GM23338 (cell line): ENCODE measurements at regions not wholly inside any gene's neighbourhood (a gene's known extent, or its start where the extent isn't known, plus 50 kb on each side); places are given as distances from the start of the nearest gene placed in this dataset.

Experiments used
- ATAC-seq: fragments of 200-7000 bp; cut with Tn5 transposase; 3 replicates; pipeline ENCODE4 v1.9.1; 2020
- DNase-seq: peaks from one replicate; pipeline ENCODE4 v3.0.0-alpha.2; 2015; ENCODE audit warnings: low spot score
- H2AFZ ChIP-seq: fragments of 200-600 bp; sonication (generic); 2 replicates; pipeline ENCODE4 v1.8.0; 2016; ENCODE audit warnings: antibody characterized with exemption, mild to moderate bottlenecking, moderate library complexity
- H3F3A ChIP-seq: fragments of 200-600 bp; sonication (generic); replicated peaks from 2 replicates; pipeline ENCODE4 v1.8.0; 2017; ENCODE audit warnings: antibody characterized with exemption, mixed run types, low read depth
- H3K27ac ChIP-seq: fragments of 200-600 bp; sonication (generic); 2 replicates; pipeline ENCODE4 v1.6.1; 2016; ENCODE audit warnings: low read depth
- H3K27me3 ChIP-seq: fragments of 200-600 bp; sonication (generic); 2 replicates; pipeline ENCODE4 v1.8.0; 2016; ENCODE audit warnings: mild to moderate bottlenecking, mixed run types, moderate library complexity; ENCODE audit not compliant: insufficient read depth
- H3K36me3 ChIP-seq: fragments of 200-600 bp; sonication (generic); 2 replicates; pipeline ENCODE4 v1.8.0; 2016; ENCODE audit warnings: mild to moderate bottlenecking; ENCODE audit not compliant: insufficient read depth
- H3K4me1 ChIP-seq: fragments of 200-600 bp; sonication (generic); 2 replicates; pipeline ENCODE4 v1.8.0; 2016; ENCODE audit warnings: mild to moderate bottlenecking, moderate library complexity; ENCODE audit not compliant: insufficient read depth
- H3K4me2 ChIP-seq: fragments of 200-600 bp; sonication (generic); 2 replicates; pipeline ENCODE4 v1.7.1; 2017; ENCODE audit warnings: mixed run types
- H3K4me3 ChIP-seq: fragments of 200-600 bp; sonication (generic); 2 replicates; pipeline ENCODE4 v1.6.1; 2016; ENCODE audit warnings: mixed run types
- H3K79me2 ChIP-seq: fragments of 200-600 bp; sonication (generic); replicated peaks from 2 replicates; pipeline ENCODE4 v1.8.0; 2017; ENCODE audit warnings: mild to moderate bottlenecking; ENCODE audit not compliant: insufficient read depth
- H3K9me2 ChIP-seq: fragments of 200-600 bp; sonication (generic); 2 replicates; pipeline ENCODE4 v1.8.0; 2017; ENCODE audit not compliant: insufficient read depth
- H4K20me1 ChIP-seq: fragments of 200-600 bp; sonication (generic); replicated peaks from 2 replicates; pipeline ENCODE4 v1.8.0; 2017; ENCODE audit warnings: mild to moderate bottlenecking; ENCODE audit not compliant: insufficient read depth
- H3K27ac Mint-ChIP-seq: 2 replicates; pipeline ENCODE4 v1.8.0; 2020; ENCODE audit warnings: inconsistent platforms, mild to moderate bottlenecking, moderate library complexity, mixed read lengths
- H3K27me3 Mint-ChIP-seq: 3 replicates; pipeline ENCODE4 v1.8.0; 2022; ENCODE audit warnings: low read depth, mild to moderate bottlenecking, moderate library complexity, mixed read lengths, inconsistent platforms; ENCODE audit not compliant: insufficient read depth, poor library complexity
- H3K36me3 Mint-ChIP-seq: 3 replicates; pipeline ENCODE4 v1.8.0; 2021; ENCODE audit warnings: low read depth, mild to moderate bottlenecking, inconsistent platforms, moderate library complexity, mixed read lengths
- H3K4me1 Mint-ChIP-seq: 3 replicates; pipeline ENCODE4 v1.8.0; 2020; ENCODE audit warnings: mild to moderate bottlenecking, inconsistent platforms, mixed read lengths
- H3K4me3 Mint-ChIP-seq: 3 replicates; pipeline ENCODE4 v1.8.0; 2021; ENCODE audit warnings: moderate library complexity, mild to moderate bottlenecking, inconsistent platforms, mixed read lengths
- H3K9me3 Mint-ChIP-seq: 3 replicates; pipeline ENCODE4 v1.8.0; 2020; ENCODE audit warnings: moderate library complexity, mild to moderate bottlenecking, inconsistent platforms, mixed read lengths
- EZH2 ChIP-seq: fragments of 200-600 bp; sonication (generic); IDR thresholded peaks from one replicate; pipeline ENCODE4 v1.8.0; 2017; ENCODE audit warnings: antibody characterized with exemption, mild to moderate bottlenecking, low read depth; ENCODE audit not compliant: unreplicated experiment
- EZH2phosphoT487 ChIP-seq: fragments of 200-600 bp; sonication (generic); IDR thresholded peaks from one replicate; pipeline ENCODE4 v1.8.1; 2018; ENCODE audit warnings: antibody characterized with exemption; ENCODE audit not compliant: unreplicated experiment
- JUNB ChIP-seq: IDR thresholded peaks from one replicate; pipeline ENCODE4 v1.6.1; 2016; ENCODE audit warnings: antibody characterized with exemption; ENCODE audit not compliant: unreplicated experiment
- ZNF114 ChIP-seq: fragments of 250-450 bp; sonication (Bioruptor Pico); IDR thresholded peaks from 2 replicates; pipeline ENCODE4 v1.5.0; 2020; ENCODE audit warnings: mild to moderate bottlenecking, moderate library complexity
- ZNF331 ChIP-seq: fragments of 250-450 bp; sonication (Bioruptor Pico); IDR thresholded peaks from 2 replicates; pipeline ENCODE4 v1.5.0; 2020; ENCODE audit warnings: low read depth, mild to moderate bottlenecking, moderate library complexity
- TF ChIP-seq, protein P1 (sequence below), 2 experiments: fragments of 200-600 bp in 1 of 2; sonication (generic) in 1 of 2; conservative IDR thresholded peaks; 2 replicates each; pipeline versions ENCODE4 v1.5.1 to v1.6.1; 2016 to 2017; ENCODE audit warnings: antibody characterized with exemption in 2 of 2, low read depth in 2 of 2, mild to moderate bottlenecking in 2 of 2, moderate library complexity in 1 of 2
- TF ChIP-seq, protein P2 (sequence below): IDR thresholded peaks from one replicate; pipeline ENCODE4 v1.6.1; 2018; ENCODE audit warnings: antibody characterized with exemption; ENCODE audit not compliant: unreplicated experiment
- TF ChIP-seq, protein P3 (sequence below): IDR thresholded peaks from 2 replicates; pipeline ENCODE4 v1.6.1; 2016; ENCODE audit warnings: antibody characterized with exemption

DNA sequence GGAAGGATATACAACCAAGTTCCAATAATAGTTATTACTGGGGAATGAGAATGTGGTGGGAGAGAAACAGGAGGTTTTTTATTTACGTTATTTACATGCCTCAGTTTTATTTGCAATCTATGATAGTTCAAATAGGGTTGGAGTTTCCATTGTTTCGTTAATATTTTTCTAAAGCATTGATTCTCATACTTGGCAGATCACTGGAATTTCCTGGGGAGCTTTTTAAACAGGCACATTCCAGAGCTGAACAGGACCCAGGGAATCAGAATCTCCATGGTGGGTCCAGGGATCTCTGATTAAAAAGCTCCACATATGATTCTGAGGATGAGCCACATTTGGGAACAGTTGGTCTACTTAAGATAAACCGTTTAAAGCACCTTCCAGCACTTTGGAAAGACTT, 123.9 kb downstream of the IL20RB start (continued):
- TF ChIP-seq, protein P1, sequence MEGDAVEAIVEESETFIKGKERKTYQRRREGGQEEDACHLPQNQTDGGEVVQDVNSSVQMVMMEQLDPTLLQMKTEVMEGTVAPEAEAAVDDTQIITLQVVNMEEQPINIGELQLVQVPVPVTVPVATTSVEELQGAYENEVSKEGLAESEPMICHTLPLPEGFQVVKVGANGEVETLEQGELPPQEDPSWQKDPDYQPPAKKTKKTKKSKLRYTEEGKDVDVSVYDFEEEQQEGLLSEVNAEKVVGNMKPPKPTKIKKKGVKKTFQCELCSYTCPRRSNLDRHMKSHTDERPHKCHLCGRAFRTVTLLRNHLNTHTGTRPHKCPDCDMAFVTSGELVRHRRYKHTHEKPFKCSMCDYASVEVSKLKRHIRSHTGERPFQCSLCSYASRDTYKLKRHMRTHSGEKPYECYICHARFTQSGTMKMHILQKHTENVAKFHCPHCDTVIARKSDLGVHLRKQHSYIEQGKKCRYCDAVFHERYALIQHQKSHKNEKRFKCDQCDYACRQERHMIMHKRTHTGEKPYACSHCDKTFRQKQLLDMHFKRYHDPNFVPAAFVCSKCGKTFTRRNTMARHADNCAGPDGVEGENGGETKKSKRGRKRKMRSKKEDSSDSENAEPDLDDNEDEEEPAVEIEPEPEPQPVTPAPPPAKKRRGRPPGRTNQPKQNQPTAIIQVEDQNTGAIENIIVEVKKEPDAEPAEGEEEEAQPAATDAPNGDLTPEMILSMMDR (conservative IDR thresholded peaks at IDR 0.05; ENCODE audit: low read depth in 2 of 2) = no peak
- no peak for TF ChIP-seq ZNF331 (CRISPR knock-in tag)
- TF ChIP-seq, protein P2, sequence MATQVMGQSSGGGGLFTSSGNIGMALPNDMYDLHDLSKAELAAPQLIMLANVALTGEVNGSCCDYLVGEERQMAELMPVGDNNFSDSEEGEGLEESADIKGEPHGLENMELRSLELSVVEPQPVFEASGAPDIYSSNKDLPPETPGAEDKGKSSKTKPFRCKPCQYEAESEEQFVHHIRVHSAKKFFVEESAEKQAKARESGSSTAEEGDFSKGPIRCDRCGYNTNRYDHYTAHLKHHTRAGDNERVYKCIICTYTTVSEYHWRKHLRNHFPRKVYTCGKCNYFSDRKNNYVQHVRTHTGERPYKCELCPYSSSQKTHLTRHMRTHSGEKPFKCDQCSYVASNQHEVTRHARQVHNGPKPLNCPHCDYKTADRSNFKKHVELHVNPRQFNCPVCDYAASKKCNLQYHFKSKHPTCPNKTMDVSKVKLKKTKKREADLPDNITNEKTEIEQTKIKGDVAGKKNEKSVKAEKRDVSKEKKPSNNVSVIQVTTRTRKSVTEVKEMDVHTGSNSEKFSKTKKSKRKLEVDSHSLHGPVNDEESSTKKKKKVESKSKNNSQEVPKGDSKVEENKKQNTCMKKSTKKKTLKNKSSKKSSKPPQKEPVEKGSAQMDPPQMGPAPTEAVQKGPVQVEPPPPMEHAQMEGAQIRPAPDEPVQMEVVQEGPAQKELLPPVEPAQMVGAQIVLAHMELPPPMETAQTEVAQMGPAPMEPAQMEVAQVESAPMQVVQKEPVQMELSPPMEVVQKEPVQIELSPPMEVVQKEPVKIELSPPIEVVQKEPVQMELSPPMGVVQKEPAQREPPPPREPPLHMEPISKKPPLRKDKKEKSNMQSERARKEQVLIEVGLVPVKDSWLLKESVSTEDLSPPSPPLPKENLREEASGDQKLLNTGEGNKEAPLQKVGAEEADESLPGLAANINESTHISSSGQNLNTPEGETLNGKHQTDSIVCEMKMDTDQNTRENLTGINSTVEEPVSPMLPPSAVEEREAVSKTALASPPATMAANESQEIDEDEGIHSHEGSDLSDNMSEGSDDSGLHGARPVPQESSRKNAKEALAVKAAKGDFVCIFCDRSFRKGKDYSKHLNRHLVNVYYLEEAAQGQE = no peak

DNA sequence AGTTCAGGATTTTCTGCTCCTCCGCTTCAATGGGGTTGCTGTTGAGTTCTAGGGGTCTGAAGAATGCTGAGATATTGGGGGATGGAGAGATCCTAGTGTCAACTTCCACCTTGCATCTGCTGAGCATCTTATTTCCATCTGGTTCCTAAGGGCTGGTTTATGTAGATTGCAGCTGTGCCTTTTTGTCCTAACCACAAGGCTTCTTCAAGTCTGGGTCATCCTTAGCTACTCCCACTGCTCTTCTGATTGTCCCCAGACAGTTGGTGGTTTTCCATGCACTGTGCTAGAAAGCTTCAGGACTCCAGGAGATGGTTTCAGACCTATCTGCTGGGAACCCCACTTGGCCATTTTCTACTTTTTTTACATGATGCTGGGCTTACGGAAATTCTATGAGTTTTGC, 125.0 kb downstream of the IL20RB start:
- H3K9me3 Mint-ChIP-seq = no peaks in the 10 kb centered on the region; the same call in 2 of the 3 replicates
- no peak overlapping the region for H2AFZ ChIP-seq
- H4K20me1 ChIP-seq = no peaks in the 10 kb centered on the region
- H3K4me1 ChIP-seq = no peaks in the 10 kb centered on the region
- no peaks in the 10 kb centered on the region for H3K36me3 Mint-ChIP-seq
- H3K36me3 ChIP-seq = no peaks in the 10 kb centered on the region
- no peaks in the 10 kb centered on the region for H3K27me3 ChIP-seq
- no peak overlapping the region for H3K4me3 ChIP-seq
- H3K27ac Mint-ChIP-seq = no peak overlapping the region
- no peak for DNase-seq
- no peak overlapping the region for H3K27ac ChIP-seq
- H3K27me3 Mint-ChIP-seq = peaks cover 4% of the 10 kb centered on the region
- no peaks in the 10 kb centered on the region for H3F3A ChIP-seq
- TF ChIP-seq, protein P3, sequence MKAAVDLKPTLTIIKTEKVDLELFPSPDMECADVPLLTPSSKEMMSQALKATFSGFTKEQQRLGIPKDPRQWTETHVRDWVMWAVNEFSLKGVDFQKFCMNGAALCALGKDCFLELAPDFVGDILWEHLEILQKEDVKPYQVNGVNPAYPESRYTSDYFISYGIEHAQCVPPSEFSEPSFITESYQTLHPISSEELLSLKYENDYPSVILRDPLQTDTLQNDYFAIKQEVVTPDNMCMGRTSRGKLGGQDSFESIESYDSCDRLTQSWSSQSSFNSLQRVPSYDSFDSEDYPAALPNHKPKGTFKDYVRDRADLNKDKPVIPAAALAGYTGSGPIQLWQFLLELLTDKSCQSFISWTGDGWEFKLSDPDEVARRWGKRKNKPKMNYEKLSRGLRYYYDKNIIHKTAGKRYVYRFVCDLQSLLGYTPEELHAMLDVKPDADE = no peak
- TF ChIP-seq EZH2phosphoT487 (no peak), ZNF331 (CRISPR knock-in tag) (no peak), EZH2 (no peak), JUNB (no peak), ZNF114 (no peak)
- TF ChIP-seq, protein P1 (conservative IDR thresholded peaks at IDR 0.05; ENCODE audit: low read depth in 2 of 2) = no peak
- no peak overlapping the region for H3K4me2 ChIP-seq
- peaks cover 6% of the 10 kb centered on the region; the same call in 1 of the 3 replicates for H3K4me1 Mint-ChIP-seq
- ATAC-seq = no peak
- H3K9me2 ChIP-seq = 0 out of 2 replicates have a peak, but pooled peaks cover 6% of the 10 kb centered on the region
- no peak overlapping the region for H3K4me3 Mint-ChIP-seq
- no peaks in the 10 kb centered on the region for H3K79me2 ChIP-seq
